Loucy (cell line): ENCODE measurements at regions not wholly inside any gene's neighbourhood (a gene's known extent, or its start where the extent isn't known, plus 50 kb on each side); places are given as distances from the start of the nearest gene placed in this dataset.

Source experiments
- H2AFZ ChIP-seq: fragments of 200-600 bp; sonication (generic); 2 replicates; pipeline ENCODE4 v1.6.0; 2016; ENCODE audit warnings: antibody characterized with exemption, mild to moderate bottlenecking, low read length, moderate library complexity
- H3F3A ChIP-seq: fragments of 200-600 bp; 2 replicates; pipeline ENCODE4 v1.6.0; 2016; ENCODE audit warnings: antibody characterized with exemption, low read depth, mild to moderate bottlenecking
- H3K27me3 ChIP-seq: fragments of 200-600 bp; sonication (generic); 2 replicates; pipeline ENCODE4 v1.6.1; 2014; ENCODE audit warnings: low read length, mild to moderate bottlenecking; ENCODE audit not compliant: insufficient read depth, poor library complexity, severe bottlenecking
- H3K36me3 ChIP-seq: fragments of 200-600 bp; sonication (generic); 2 replicates; pipeline ENCODE4 v1.6.1; 2016; ENCODE audit warnings: low read length; ENCODE audit not compliant: insufficient read depth
- H3K4me1 ChIP-seq: fragments of 200-600 bp; sonication (generic); 2 replicates; pipeline ENCODE4 v1.5.1; 2014; ENCODE audit warnings: low read length, mild to moderate bottlenecking; ENCODE audit not compliant: insufficient read depth, poor library complexity, severe bottlenecking
- H3K4me2 ChIP-seq: fragments of 200-600 bp; sonication (generic); 2 replicates; pipeline ENCODE4 v1.6.0; 2014; ENCODE audit warnings: antibody characterized with exemption, low read length, low read depth, mild to moderate bottlenecking; ENCODE audit not compliant: poor library complexity, severe bottlenecking
- H3K4me3 ChIP-seq: fragments of 200-600 bp; sonication (generic); 2 replicates; pipeline ENCODE4 v1.5.1; 2014; ENCODE audit warnings: low read length, mild to moderate bottlenecking, mixed read lengths; ENCODE audit not compliant: poor library complexity, severe bottlenecking
- H3K79me2 ChIP-seq: fragments of 200-600 bp; sonication (generic); 2 replicates; pipeline ENCODE4 v1.6.1; 2014; ENCODE audit warnings: low read length; ENCODE audit not compliant: insufficient read depth
- H3K9ac ChIP-seq: fragments of 200-600 bp; sonication (generic); 2 replicates; pipeline ENCODE4 v1.6.0; 2014; ENCODE audit warnings: mild to moderate bottlenecking, low read depth, low read length, moderate library complexity; ENCODE audit not compliant: poor library complexity, severe bottlenecking
- H3K9me2 ChIP-seq: fragments of 200-600 bp; sonication (generic); replicated peaks from 2 replicates; pipeline ENCODE4 v1.6.1; 2016; ENCODE audit warnings: low read depth, low read length, mixed read lengths
- H3K9me3 ChIP-seq: fragments of 200-600 bp; sonication (generic); 2 replicates; pipeline ENCODE4 v1.6.1; 2014; ENCODE audit warnings: mild to moderate bottlenecking, antibody characterized with exemption, low read length, low read depth; ENCODE audit not compliant: insufficient read depth
- H4K20me1 ChIP-seq: fragments of 200-600 bp; sonication (generic); 2 replicates; pipeline ENCODE4 v1.6.0; 2014; ENCODE audit warnings: antibody characterized with exemption, low read length, mild to moderate bottlenecking; ENCODE audit not compliant: insufficient read depth, poor library complexity, severe bottlenecking
- EZH2phosphoT487 ChIP-seq: fragments of 200-600 bp; IDR thresholded peaks from 2 replicates; pipeline ENCODE4 v1.6.1; 2018; ENCODE audit warnings: antibody characterized with exemption, mild to moderate bottlenecking, moderate library complexity, borderline replicate concordance
- TF ChIP-seq, protein P1 (sequence below): fragments of 200-600 bp; sonication (generic); conservative IDR thresholded peaks from 2 replicates; pipeline ENCODE4 v1.5.1; 2014; ENCODE audit warnings: mild to moderate bottlenecking, antibody characterized with exemption, low read length

DNA sequence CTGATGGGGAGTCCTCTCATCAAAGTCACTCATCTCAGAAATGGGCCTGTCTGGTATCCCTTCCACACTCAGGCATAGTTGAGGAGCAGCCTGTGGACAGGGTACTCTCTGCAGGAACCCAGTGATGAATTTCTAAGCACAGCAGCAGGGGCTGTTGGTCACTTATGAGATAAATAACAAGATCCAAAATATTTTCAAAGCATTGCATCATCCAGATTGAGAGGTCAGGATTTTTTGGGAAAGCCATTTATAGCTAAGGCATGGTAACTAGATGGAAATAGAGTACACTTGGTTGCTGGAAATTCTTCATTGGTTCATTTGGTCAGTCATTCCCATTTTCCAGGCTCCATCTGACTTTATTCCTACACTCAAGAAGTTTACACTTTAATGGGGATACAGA lies 246.8 kb upstream of the RAI14 start:
- no peak overlapping the region for H3K4me3 ChIP-seq

DNA sequence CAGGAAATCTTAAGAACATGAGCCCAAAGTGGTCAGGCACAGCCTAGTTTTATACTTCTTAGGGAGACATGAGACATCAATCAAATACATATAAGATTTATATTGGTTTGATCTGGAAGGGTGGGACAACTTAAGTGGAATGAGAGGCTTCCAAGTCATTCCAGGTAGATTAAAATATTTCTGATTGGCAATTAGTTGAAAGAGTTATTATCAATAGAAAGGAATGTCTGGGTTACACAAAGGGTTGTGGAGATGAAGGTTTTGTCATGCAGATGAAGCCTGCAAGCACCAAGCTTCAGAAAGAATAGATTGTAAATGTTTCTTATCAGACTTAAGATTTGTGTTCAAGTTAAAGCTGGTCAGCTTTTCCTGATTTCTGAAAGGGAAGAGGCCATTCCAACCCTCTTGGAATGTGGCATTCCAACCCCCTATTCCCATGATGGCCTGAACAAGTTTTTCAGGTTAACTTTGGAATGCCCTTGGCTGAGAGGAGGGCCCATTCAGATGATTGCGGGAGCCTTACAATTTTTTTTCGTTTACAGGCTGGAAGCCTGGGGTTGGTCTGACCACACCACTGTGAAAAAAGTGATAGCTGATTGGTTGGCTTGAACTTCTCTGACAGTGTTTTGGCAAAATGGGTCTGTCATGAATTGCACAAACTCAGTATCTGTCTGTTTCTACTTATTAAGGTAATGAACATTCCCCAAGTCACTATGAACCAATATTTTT lies 245.6 kb upstream of the RAI14 start:
- Histone ChIP-seq H3K9ac (no peak overlapping the region), H4K20me1 (no peaks in the 10 kb centered on the region), H3K4me2 (no peak overlapping the region), H3K9me3 (no peaks in the 10 kb centered on the region), H3K36me3 (no peaks in the 10 kb centered on the region), H3F3A (no peaks in the 10 kb centered on the region), H3K27me3 (no peaks in the 10 kb centered on the region), H3K4me3 (no peak overlapping the region), H2AFZ (no peak overlapping the region), H3K4me1 (no peaks in the 10 kb centered on the region), H3K9me2 (no peaks in the 10 kb centered on the region), H3K79me2 (no peaks in the 10 kb centered on the region)
- TF ChIP-seq, protein P1, sequence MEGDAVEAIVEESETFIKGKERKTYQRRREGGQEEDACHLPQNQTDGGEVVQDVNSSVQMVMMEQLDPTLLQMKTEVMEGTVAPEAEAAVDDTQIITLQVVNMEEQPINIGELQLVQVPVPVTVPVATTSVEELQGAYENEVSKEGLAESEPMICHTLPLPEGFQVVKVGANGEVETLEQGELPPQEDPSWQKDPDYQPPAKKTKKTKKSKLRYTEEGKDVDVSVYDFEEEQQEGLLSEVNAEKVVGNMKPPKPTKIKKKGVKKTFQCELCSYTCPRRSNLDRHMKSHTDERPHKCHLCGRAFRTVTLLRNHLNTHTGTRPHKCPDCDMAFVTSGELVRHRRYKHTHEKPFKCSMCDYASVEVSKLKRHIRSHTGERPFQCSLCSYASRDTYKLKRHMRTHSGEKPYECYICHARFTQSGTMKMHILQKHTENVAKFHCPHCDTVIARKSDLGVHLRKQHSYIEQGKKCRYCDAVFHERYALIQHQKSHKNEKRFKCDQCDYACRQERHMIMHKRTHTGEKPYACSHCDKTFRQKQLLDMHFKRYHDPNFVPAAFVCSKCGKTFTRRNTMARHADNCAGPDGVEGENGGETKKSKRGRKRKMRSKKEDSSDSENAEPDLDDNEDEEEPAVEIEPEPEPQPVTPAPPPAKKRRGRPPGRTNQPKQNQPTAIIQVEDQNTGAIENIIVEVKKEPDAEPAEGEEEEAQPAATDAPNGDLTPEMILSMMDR: no peak
- no peak for TF ChIP-seq EZH2phosphoT487

More for the DNA sequence above, 246.8 kb upstream of the RAI14 start:
- no peaks in the 10 kb centered on the region for H3F3A ChIP-seq
- H3K4me2 ChIP-seq: no peak overlapping the region
- no peak overlapping the region for H2AFZ ChIP-seq
- H4K20me1 ChIP-seq: no peaks in the 10 kb centered on the region
- H3K79me2 ChIP-seq: no peaks in the 10 kb centered on the region
- no peaks in the 10 kb centered on the region for H3K9me2 ChIP-seq
- H3K27me3 ChIP-seq: no peaks in the 10 kb centered on the region
- no peaks in the 10 kb centered on the region for H3K9me3 ChIP-seq
- H3K36me3 ChIP-seq: no peaks in the 10 kb centered on the region
- no peak overlapping the region for H3K9ac ChIP-seq
- no peaks in the 10 kb centered on the region for H3K4me1 ChIP-seq
- no peak for TF ChIP-seq EZH2phosphoT487
- TF ChIP-seq, protein P1: no peak

DNA sequence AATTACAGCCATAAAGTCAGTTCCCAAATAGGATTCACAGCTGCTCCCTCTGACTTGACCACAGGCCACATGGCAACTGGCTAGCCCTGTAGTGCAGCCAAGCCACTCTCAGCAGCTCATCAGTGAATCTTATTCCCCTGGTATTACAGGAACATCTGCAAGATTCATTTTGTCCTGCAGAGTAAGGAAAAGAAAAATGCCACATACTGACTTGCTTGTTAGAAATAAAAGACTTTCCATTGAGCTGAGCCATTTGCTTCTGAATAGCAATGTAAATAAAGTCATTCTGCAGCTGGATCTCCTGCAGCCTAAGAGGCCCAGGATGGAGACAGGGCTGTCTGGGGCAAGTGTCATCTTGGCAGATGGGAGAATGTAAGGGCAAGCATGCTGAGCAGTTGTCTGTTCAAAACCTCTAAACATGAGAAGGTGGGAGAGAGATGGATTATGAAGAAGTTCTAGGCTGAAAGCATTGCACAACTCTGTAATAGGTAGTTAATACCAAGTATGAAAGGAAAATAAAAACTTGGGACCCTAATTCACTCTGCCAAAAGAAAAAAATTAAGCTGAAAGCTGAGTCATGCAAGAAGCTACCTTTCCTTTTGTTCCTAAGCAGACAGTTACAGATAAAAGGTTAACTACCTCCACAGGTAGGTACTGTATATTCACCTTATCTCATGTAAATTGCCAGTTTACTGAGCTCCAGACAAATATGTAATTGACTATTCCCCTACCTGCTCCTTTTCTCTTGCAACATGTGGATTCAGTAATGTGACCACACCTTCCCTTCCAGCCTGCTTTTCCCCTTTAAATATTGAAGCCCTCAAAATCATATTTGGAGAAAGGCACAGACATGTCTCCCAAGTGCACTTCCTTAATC lies 244.4 kb upstream of the RAI14 start:
- Histone ChIP-seq H3K9ac (no peak overlapping the region), H3K4me3 (no peak overlapping the region), H3K4me2 (no peak overlapping the region), H3K79me2 (no peaks in the 10 kb centered on the region), H2AFZ (no peak overlapping the region), H3K36me3 (no peaks in the 10 kb centered on the region), H3K9me3 (no peaks in the 10 kb centered on the region), H4K20me1 (no peaks in the 10 kb centered on the region), H3F3A (no peaks in the 10 kb centered on the region), H3K27me3 (no peaks in the 10 kb centered on the region), H3K9me2 (no peaks in the 10 kb centered on the region), H3K4me1 (no peaks in the 10 kb centered on the region)
- no peak for TF ChIP-seq EZH2phosphoT487
